ENCODE measurements at regions not wholly inside any gene's neighbourhood (a gene's known extent, or its start where the extent isn't known, plus 50 kb on each side); places are given as distances from the start of the nearest gene placed in this dataset.

DNA sequence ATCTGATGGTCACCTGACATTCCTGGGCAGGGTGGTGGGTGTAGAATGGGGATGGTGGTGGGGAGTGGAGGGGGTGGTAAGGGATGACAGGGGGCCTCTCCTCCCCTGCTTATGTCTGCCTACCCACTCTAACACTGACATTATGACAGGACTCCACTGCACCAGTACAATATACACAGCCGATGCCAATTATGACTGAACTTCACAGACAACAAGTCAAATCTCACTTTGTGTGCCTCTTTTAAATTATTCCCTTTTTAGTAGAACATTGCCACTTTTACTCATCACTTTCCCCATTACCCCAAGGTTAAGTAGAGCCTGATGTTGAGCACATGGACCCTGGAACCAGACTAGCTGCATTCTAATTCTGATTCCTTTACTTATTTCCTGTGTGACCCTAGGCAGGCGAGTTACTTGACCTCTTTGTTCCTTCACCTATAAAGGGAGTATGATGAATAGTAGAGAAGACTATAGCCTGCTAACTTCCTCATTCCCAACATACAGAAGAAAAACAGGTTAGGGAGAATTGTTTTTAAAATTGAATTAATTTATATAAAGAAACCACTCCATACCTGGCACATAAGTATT, 464.7 kb downstream of the DMRT2 start:
- Mint-ChIP-seq H3K27ac (ENCODE audit: unreplicated experiment) (no peak overlapping the region), H3K4me1 (ENCODE audit: low read depth) (no peaks in the 10 kb centered on the region), H3K9me3 (ENCODE audit: low read depth) (peaks cover 26% of the 10 kb centered on the region), H3K36me3 (ENCODE audit: low read depth) (no peaks in the 10 kb centered on the region), H3K4me3 (ENCODE audit: unreplicated experiment) (no peak overlapping the region), H3K27me3 (ENCODE audit: low read depth) (no peaks in the 10 kb centered on the region)
- no peak for DNase-seq (ENCODE audit: low spot score)
- TF ChIP-seq, protein P1, sequence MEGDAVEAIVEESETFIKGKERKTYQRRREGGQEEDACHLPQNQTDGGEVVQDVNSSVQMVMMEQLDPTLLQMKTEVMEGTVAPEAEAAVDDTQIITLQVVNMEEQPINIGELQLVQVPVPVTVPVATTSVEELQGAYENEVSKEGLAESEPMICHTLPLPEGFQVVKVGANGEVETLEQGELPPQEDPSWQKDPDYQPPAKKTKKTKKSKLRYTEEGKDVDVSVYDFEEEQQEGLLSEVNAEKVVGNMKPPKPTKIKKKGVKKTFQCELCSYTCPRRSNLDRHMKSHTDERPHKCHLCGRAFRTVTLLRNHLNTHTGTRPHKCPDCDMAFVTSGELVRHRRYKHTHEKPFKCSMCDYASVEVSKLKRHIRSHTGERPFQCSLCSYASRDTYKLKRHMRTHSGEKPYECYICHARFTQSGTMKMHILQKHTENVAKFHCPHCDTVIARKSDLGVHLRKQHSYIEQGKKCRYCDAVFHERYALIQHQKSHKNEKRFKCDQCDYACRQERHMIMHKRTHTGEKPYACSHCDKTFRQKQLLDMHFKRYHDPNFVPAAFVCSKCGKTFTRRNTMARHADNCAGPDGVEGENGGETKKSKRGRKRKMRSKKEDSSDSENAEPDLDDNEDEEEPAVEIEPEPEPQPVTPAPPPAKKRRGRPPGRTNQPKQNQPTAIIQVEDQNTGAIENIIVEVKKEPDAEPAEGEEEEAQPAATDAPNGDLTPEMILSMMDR (IDR thresholded peaks at IDR 0.05): no peak

DNA sequence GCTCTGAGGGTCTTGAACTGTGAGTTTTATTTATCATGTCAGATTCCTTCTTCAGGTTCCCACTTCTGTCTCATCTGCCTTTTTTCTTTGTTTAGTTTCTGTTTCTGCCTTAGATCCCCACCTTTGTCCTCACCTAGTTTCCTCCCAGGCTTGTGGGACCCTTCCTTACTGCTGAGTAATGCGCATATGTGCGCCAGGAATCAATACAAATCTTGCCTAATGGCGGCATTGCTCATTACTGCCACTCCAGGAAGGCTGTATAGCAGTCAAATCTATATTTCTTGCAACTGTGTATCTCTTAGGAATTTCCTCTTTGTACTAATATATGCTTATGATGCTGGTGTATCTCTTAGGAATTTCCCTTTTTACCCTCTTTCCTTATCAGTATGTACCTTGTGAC, 465.4 kb downstream of the DMRT2 start:
- no peak overlapping the region for H3K4me3 Mint-ChIP-seq (ENCODE audit: unreplicated experiment)
- TF ChIP-seq, protein P1 (IDR thresholded peaks at IDR 0.05): no peak
- no peaks in the 10 kb centered on the region for H3K27me3 Mint-ChIP-seq (ENCODE audit: low read depth)
- H3K4me1 Mint-ChIP-seq (ENCODE audit: low read depth): no peaks in the 10 kb centered on the region
- DNase-seq (ENCODE audit: low spot score): no peak
- no peaks in the 10 kb centered on the region for H3K36me3 Mint-ChIP-seq (ENCODE audit: low read depth)
- H3K27ac Mint-ChIP-seq (ENCODE audit: unreplicated experiment): no peak overlapping the region
- H3K9me3 Mint-ChIP-seq (ENCODE audit: low read depth): peaks cover 26% of the 10 kb centered on the region

DNA sequence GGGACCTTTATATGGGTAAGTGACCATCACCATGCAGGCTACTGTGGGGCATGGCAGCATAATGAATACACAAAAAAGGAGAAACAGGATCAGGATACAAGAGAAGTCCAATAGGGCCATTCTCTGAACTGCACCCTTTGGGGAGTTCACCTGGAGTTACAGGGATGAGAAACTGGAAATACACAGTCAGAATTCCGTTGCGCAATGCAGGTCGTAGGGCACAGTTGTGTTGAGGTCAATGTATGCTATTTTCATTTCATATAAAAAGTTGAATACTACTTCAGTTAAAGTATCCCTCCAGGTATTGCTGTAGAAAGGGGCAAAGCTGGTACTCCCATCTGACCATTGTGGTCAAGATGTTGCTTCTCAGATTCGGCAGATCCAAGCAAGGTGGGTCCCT, 471.4 kb downstream of the DMRT2 start:
- TF ChIP-seq, protein P1 (IDR thresholded peaks at IDR 0.05): no peak
- peaks cover 24% of the 10 kb centered on the region for H3K9me3 Mint-ChIP-seq (ENCODE audit: low read depth)
- no peaks in the 10 kb centered on the region for H3K36me3 Mint-ChIP-seq (ENCODE audit: low read depth)
- no peak overlapping the region for H3K27ac Mint-ChIP-seq (ENCODE audit: unreplicated experiment)
- H3K27me3 Mint-ChIP-seq (ENCODE audit: low read depth): no peaks in the 10 kb centered on the region
- no peak overlapping the region for H3K4me3 Mint-ChIP-seq (ENCODE audit: unreplicated experiment)
- no peak for DNase-seq (ENCODE audit: low spot score)
- no peaks in the 10 kb centered on the region for H3K4me1 Mint-ChIP-seq (ENCODE audit: low read depth)

DNA sequence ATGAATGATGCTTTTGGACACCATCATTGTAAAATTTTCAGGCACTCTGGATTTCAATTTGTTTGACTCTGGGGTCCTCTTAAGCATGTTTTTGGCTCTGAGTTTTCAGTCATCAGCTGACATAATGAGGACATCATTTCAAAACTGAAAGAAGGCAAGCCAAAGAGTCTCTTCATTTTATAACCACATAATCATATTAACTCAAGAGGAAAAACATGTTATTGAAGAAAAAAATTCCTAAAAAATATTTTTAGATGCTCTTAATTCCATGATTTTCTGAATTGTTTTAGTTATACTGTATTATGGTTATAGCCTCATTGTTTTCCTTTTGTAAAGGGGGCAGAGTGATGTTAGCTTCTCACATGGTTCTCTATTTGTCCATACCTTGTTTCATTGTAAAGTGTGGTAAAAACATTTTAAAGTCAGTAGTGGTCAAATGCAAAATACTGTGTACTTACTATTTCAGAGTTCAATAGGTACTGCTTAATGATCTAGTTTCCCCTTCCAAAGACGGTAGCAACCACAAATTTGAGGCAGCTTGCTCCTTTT, 472.1 kb downstream of the DMRT2 start:
- DNase-seq (ENCODE audit: low spot score): no peak

DNA sequence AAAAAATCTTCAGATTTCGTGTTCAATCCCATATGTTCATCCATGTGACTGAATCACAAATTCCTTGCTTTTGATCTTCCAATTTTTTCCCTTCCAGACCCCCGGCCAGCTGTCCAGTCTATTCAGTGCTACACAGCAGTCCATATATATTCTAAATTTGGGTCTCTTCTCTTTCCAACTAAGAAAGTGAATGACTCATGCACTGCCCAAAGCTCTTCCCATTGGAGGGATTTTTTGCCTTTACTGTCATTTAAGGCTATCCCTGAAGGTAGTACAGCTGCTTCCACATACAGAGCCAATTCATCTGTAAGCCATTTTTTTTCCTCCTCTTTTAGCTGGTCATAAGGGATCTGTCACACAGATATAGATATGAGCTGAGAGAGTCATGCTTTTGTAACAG, 478.3 kb downstream of the DMRT2 start:
- no peak for DNase-seq (ENCODE audit: low spot score)
- Mint-ChIP-seq H3K27me3 (ENCODE audit: low read depth) (no peaks in the 10 kb centered on the region), H3K36me3 (ENCODE audit: low read depth) (no peaks in the 10 kb centered on the region), H3K9me3 (ENCODE audit: low read depth) (peaks cover 29% of the 10 kb centered on the region), H3K4me3 (ENCODE audit: unreplicated experiment) (no peak overlapping the region), H3K27ac (ENCODE audit: unreplicated experiment) (no peak overlapping the region), H3K4me1 (ENCODE audit: low read depth) (no peaks in the 10 kb centered on the region)
- TF ChIP-seq, protein P1 (IDR thresholded peaks at IDR 0.05): no peak

More for the DNA sequence above, 472.1 kb downstream of the DMRT2 start:
- peaks cover 25% of the 10 kb centered on the region for H3K9me3 Mint-ChIP-seq (ENCODE audit: low read depth)
- no peaks in the 10 kb centered on the region for H3K36me3 Mint-ChIP-seq (ENCODE audit: low read depth)
- H3K27ac Mint-ChIP-seq (ENCODE audit: unreplicated experiment): no peak overlapping the region
- H3K4me1 Mint-ChIP-seq (ENCODE audit: low read depth): no peaks in the 10 kb centered on the region
- TF ChIP-seq, protein P1 (IDR thresholded peaks at IDR 0.05): no peak
- no peaks in the 10 kb centered on the region for H3K27me3 Mint-ChIP-seq (ENCODE audit: low read depth)
- H3K4me3 Mint-ChIP-seq (ENCODE audit: unreplicated experiment): no peak overlapping the region
